Left renal cortex interstitium (tissue), 4 donors: ENCODE measurements at regions not wholly inside any gene's neighbourhood (a gene's known extent, or its start where the extent isn't known, plus 50 kb on each side); places are given as distances from the start of the nearest gene placed in this dataset.
"Not testable (repeated sequence)": the region's sequence is repeated elsewhere in the genome, so short reads cannot be mapped to it uniquely, and the experiment has no call there.

Source experiments
- DNase-seq, 4 donors: peaks; one replicate each; pipeline ENCODE4 v3.0.0-alpha.2; 2013; ENCODE audit warnings: low read depth in 4 of 4, low spot score in 2 of 4, missing footprints in 1 of 4

DNA sequence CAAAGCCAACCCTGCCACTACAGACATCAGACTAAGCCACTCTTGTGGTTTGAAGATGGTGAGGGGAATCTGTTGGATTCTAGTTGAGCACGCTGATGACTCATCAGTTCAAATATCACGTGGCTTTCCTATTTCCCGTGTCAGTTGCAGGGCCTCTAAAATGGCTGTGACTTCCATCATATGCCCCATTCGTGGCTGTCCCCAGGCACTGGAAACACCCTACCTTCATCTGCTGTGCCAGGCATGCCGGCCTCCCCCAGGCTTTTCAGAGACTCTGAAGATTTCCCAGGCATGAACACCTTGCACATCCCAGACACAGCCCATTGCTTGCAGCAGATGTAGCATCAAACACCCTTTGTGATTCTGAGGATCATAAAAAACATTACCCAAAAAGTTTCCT lies 659.9 kb downstream of the UQCRFS1 start:
- DNase-seq: no peak

DNA sequence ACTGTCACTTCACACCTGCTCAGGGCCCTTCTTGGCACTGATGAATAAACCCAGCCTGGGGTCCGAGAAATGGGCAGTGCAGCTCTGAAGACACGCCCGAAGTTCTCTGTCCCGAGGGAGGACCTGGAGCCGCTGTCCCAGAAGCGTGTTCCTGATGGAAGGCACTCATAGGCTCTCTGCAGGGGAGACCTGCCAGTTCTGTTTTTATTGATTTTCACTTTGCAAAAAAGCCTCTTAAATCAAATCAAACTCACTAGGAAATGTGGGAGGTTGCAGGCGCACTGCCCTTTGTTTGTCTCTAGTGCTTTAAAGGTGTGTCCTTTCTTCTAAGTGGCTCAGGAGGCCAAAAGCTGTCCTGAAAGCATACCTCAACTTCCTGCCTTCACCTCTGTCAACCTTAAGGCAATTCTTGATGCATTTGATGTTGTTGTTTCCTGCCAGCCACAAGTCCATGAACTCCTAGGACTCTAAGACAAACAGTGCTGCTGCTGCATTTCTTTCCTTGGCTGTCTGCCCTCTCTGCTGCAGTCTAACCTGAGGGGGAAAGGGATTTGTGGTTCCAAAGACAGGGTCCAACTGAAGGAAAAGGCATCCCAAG lies 663.2 kb downstream of the UQCRFS1 start:
- no peak for DNase-seq

DNA sequence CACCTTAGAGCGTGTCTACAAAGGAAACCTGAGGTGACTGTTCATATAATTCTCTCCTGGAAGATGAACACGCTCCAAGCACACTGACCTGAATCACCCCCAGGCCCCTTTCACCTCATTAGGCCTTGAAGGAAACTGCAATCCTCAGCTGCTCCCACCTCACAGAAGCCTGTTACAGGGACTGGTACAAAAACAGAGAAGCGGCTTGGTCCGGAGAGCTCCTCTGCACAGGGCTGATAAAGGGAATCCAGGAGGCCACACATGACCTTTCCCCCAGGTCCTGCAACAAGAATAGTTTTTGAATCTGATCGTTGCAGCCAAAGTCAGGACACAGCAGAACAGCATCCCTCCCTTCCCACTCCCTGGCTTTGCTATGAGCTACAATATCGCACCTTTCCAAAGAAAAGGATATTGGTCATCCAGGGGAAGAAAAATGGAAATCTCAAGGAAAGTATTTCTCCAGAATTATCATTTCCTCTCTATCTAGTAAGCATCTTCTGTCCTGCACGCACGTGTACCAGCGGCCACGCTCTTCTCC lies 666.7 kb downstream of the UQCRFS1 start:
- DNase-seq: no peak

DNA sequence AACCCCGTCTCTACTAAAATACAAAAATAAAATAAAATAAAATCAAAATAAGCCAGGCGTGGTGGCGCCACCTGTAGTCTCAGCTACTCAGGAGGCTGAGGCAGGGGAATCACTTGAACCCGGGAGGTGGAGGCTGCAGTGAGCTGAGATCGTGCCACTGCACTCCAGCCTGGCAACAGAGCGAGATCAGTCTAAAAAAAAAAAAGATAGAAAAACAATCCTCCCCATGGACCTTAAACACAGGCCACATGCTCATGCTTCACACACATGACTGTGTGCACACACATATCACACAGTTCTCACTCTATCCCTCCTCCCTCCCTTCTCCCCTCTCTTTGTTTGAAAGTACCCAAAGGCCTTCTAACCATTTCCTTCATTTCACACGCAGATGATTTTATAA lies 667.6 kb downstream of the UQCRFS1 start:
- DNase-seq: not testable (repeated sequence)

DNA sequence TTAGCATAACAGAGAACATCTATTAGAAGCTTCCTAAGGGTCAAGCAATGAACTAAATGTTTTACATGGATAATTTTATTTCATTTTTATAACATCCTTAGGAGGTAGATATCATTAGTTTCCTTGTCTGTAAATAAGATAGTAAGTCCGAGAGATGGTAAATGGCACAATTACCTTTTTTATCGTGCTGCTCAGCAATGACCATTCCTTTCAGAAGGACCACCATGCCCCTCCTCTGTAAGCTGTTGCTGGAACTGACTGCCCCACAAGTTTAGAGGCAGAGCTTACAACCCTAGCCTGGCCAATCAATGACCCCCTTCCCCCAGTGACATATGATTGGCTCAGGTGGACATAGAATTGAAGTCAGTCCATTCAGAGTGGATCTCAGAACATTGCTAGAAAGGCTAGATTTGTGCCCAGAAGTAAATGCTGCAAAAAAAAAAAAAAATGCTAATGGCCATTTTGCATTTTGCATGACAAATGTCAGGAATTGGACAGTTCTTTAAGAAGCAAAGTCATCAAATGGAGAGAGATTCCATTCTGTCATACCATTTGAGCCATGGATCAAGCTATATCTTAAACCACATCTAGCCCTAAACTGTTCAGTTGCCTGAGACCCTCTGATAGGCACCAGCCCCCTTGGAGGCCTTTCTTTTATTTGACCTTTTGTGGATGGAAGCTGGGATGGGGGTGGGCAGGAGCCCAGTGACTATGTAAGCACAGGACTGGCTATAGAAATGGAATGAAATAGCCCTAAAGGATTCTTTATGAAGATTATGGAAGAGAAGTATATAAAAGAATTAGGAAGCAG lies 668.3 kb downstream of the UQCRFS1 start:
- no peak for DNase-seq

DNA sequence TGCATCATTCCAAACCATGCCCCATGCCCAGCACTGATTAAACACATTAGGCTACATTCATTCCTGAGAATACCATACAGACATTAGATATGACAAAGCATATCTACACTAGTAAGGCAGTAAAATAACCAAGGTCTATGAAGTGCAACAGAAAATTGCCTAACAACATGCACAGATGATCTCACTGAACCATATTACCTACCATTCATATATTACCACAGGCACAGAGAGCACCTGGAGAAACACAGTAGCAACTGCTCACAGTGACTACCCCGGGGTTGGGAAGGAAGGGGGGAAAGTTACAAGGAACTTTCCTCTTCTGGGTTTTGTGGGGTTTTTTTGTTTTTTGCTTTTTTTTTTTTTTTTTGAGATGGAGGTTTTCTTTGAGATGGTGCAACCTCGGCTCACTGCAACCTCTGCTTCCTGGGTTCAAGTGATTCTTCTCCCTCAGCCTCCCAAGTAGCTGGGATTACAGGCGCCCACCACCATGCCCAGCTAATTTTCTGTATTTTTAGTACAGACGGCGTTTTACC lies 669.6 kb downstream of the UQCRFS1 start:
- no peak for DNase-seq

DNA sequence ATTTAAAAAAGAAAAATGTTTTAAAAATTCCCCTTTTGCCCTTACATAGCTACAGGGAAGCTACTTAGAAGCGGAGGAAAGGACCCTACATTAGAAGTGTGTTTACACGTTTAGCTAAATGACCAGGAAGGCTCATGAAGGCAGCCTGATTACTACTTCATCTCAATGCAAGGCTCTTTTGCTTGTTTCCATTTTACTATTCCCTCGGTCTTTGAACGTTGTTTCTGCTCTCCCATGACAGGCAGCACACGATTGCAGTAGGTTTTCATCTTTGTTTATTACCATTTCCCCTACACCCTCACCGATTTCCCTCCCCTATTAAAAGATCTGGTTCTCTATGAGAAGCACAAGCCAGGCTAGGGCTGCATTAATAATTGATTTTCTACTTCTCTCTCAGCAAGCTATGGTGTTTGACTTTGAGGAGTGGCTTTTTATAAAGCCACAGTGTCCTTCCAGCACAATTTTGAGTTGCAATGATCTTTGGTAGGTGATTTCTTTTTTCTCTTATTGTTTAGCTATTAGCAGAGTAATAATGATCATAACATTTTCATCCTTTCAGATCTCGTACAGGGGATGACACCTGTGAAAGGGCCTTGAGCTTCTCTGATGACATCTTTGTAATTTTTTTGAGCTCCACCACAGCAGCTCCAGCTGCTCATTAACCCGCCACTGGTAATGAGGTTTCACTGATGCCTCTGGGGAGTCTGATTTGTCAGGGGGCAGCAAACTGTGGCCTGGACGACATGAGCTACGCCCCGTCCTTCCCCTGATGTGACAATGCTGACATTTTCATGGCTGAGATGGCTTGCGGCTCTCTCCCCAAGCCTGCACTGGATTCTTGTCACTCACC lies 670.3 kb downstream of the UQCRFS1 start:
- no peak for DNase-seq

DNA sequence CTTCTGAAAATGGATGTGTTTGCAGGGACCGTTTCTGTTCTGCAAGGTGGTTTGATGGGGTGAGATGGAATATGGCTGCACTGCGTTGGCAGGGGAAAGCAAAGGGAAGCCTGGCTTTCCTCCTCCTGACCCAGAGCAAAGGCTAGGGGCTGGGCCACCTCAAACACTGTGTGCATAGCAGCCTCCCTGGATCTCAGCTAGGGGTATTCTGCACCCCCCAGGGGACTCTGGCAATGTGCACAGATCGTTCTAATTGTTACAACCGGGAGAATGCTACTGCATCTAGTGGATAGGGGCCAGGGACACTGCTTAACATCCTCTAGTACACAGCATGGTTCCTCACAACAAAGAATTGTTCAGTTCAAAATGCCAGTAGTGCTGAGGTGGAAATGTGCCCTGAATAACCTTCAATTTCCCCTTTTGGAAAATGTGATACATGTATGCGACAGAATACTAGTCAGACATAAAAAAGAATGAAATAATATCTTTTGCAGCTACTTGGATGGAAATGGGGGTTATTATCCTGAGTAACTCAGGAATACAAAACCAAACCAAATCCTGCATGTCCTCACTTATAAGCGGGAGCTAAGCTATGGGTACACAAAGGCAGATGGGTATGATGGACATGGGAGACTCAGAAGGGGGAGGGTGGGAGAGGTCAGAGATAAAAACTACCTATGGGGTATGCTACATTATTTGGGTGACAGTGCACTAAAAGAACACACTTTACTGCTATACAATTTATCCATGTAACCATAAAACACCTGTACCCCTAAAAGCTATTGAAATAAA lies 671.2 kb downstream of the UQCRFS1 start:
- DNase-seq: no peak

DNA sequence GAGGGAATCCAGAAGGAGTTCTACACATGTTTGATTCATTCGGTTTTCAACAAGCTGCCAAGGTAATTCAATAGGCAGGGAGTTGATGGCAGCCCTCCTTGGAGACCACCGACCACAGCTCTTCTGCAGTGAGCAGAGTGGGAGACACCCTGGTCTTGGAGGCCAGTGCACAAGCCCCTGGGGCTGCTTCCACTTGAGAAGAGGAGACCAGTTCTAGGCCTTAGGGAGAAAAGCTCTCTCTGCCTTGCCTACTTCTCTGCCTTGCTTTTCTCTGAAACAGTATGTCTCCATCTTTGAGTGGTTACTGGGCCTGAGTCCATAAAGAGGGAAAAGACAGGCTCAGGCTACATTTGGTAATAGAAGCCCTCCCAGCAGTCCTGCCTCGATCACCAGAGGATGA lies 671.9 kb downstream of the UQCRFS1 start:
- DNase-seq: no peak

DNA sequence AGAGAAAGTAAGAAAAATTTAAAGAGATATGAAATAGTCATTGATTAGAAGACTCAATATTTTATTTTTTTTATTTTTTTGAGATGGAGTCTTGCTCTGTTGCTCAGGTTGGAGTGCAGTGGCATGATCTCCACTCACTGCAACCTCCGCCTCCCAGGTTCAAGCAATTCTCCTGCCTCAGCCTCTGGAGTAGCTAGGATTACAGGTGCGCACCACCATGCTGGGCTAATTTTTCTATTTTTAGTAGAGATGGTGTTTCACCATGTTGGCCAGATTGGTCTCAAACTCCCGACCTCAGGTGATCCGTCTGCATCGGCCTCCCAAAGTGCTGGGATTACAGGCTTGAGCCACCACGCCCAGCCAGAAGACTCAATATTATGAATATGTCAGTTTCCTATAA lies 672.6 kb downstream of the UQCRFS1 start:
- not testable (repeated sequence) for DNase-seq

DNA sequence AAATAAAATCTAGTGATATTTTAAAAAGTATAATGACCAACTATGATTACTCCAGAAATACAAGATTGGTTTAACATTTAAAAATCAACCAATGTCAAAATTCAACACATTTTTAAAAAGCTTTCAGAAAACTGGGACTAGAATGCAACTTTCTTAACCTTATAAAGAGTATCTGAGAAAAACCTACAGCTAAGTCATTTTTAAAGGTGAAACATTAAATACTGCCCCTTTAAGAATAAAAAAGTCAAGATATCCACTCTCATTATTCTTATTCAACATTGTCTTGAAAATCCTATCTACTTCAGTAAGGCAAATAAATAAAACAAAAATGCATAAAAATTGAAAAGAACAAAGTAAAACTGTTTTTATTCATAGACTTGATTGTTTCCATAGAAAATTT lies 673.2 kb downstream of the UQCRFS1 start:
- no peak for DNase-seq

DNA sequence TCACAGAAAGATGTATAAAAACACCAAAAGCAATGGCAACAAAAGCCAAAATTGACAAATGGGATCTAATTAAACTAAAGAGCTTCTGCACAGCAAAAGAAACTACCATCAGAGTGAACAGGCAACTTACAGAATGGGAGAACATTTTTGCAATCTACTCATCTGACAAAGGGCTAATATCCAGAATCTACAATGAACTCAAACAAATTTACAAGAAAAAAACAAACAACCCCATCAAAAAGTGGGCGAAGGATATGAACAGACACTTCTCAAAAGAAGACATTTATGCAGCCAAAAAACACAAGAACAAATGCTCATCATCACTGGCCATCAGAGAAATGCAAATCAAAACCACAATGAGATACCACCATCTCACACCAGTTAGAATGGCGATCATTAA lies 674.4 kb downstream of the UQCRFS1 start:
- not testable (repeated sequence) for DNase-seq

DNA sequence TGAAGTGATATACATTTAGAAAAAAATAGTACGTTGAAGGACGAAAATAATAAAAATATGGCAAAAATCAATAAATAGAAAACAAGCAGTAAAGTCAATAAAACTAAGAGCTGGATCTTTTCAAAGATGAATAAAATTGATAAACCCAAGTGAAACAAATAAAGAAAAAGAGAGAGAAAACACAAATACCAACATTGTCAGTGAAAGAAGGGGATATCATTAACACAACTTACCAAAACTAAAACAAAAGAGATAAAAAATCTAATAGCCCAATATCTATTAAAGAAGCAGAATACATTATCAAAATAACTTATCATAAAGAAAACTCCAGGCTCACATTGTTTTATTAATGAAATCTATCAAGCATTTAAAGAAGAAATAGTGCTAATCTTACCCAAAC lies 675.1 kb downstream of the UQCRFS1 start:
- DNase-seq: no peak

DNA sequence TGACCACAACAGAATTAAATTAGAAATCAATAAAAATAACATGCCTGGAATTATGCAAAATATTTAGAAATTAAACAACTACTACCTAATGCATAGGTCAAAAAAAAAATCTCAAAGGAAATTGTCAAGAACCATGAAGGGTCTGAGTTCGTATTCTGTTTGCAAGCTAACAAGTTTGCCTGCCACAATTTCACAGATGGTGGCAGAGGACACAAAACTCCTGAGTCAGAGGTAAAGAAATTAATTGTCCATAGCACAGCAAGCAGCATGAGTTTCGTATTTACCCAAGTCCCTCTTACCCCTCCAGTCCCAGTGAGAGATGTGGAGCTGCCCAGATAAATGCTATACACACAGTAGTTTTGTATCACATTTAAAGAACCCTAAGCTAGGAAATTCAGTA lies 675.9 kb downstream of the UQCRFS1 start:
- DNase-seq: no peak

DNA sequence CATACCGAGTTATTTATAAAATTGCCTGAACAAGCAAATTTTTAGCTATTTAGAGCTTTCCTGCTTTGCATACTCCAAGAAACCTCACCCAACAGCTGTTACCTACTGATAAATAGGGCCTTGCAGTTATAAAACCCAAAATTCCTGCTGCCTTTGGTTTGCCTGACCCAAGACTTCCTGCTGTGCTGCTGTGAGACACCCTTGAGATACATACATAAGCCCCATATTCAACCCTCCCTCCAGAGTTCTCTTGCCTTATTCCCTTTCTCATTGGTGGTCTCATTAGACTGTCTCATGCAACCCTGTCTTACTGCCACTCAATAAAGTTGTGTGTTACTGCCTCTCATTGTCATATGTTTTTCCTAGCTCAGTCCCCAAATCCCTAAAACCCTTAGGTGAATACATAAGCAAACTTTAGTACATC lies 677.6 kb downstream of the UQCRFS1 start:
- DNase-seq: no peak

DNA sequence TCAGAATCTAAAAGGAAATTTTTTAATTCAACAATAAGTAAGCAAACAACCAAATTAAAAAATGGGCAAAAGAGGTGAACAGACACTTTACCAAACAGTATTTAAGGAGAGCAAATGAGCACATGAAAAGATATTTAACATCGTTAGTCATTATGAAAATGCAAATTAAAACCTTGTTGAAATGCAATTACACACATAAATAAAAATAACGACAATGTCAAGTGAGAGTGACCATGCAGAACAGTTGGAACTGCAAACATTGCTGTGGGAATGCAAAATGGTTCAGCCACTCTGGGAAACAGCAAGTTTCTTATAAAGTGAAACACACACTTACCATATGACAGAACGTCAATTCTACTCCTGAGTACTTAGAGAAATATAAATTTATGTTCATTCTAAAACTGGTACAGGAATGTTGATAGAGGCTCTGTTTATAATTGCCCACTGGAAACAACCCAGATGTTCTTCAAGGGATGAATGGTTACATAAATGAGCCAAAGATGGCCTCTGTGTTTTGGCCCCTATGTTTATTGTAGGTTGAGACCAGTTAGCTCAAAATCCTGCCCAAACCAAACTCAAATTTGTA lies 678.1 kb downstream of the UQCRFS1 start:
- no peak for DNase-seq

DNA sequence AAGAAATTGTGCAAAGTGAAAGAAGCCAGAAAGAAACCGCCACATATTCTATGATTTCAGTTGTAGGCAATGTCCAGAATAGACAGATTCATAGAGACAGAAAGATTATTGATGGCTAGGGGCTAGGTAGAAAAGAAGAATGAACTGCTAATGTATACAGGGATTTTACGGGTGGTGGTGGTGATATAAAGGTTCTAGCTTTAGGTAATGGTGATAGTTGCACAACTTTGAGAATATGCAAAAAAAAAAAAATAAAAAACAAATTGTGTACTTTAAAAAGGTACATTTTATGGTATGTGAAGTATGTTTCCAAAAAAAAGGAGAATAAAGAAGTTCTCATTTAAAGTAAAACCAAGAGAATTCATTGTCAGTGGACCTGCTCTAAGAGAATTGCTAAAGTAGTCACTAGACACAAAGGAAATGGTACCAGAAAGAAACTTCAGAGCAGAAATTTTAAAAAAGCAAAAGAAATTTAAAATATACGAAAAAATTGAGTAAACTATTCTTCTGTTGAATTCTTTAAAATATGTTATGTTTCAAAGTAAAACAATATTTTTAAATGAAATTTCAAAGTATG lies 680.1 kb downstream of the UQCRFS1 start:
- DNase-seq: no peak

DNA sequence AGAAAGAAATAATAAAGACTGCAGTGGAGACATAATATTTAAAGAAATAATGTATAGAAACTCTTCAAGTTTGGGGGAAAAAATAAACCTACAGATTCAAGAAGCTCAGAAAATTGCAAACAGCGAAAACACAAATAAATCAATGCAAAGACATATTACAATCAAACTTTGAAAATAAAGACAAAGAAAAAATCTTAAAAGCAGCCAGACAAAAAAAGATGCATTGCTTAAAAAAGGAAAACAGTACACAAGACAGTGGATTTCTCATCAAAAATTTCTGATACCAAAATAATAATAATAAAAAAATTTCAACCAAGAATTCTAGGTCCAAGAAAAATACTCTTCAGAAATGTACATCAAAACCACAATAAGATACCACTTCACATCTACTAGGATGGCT lies 681.0 kb downstream of the UQCRFS1 start:
- DNase-seq: no peak

DNA sequence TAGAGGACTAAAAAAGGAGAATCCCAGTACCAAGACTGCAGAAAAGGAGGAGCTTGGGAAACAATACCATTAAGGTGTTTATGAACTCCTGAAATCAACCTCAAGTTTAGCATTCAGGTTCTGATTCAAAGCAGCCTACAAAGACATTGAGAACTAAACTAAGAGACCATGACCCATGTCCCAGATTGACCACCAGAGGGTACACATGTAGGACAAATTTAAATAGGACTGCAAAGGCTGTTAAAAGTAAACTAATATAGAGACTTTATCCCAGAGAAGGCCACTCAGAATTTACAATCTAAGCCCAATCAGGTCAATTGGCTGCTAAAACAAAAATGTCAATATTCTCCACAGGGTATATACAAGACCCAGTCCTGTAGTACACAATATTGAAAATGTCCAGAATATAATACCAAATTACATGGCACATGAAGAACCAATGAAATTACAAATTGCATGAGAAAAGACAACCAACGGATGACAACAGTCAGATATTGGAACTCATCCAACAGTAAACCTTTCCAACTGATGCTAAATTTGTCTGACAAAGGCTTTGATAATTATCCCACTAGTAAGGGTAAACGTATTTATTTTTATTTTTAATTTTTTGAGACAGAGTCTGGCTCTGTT lies 682.4 kb downstream of the UQCRFS1 start:
- no peak for DNase-seq
